ENCODE measurements at regions not wholly inside any gene's neighbourhood (a gene's known extent, or its start where the extent isn't known, plus 50 kb on each side); places are given as distances from the start of the nearest gene placed in this dataset.

GRCh38 chr13:70894258-70894657, 786.0 kb upstream of the KLHL1 start:
- DNase-seq (ENCODE audit: low read depth in 1 of 2, low spot score in 1 of 2) (no peak), ATAC-seq (no peak), FAIRE-seq (no peak)
- ChIA-PET CTCF (no interaction called here), POLR2A (no interaction called here)
- 7% methylated on average over 1 of the region's 1 CpG for WGBS (ENCODE audit: missing lambda C conversion rate)
- no peak for TF ChIP-seq CHD4 (IDR thresholded peaks at IDR 0.05; ENCODE audit: borderline replicate concordance)
- no peak for TF ChIP-seq RNF2 (IDR thresholded peaks at IDR 0.05; ENCODE audit: borderline replicate concordance, low read depth)
- no peak for TF ChIP-seq TFCP2L1 (CRISPR knock-in tag; IDR thresholded peaks at IDR 0.05)
- no peak for TF ChIP-seq RAD21 (conservative IDR thresholded peaks at IDR 0.05 in 1 of 2, IDR thresholded peaks at IDR 0.05 in 1 of 2)
- TF ChIP-seq HEYL (CRISPR knock-in tag; IDR thresholded peaks at IDR 0.05) = no peak
- no peak for TF ChIP-seq JUN (IDR thresholded peaks at IDR 0.05)
- TF ChIP-seq NPAS2 (CRISPR knock-in tag; IDR thresholded peaks at IDR 0.05; ENCODE audit: borderline replicate concordance) = no peak
- no peak for TF ChIP-seq TP53 (CRISPR knock-in tag; IDR thresholded peaks at IDR 0.05)
- TF ChIP-seq HMGXB4 (CRISPR knock-in tag; IDR thresholded peaks at IDR 0.05; ENCODE audit: borderline replicate concordance) = no peak
- no peak for TF ChIP-seq POLR2A (IDR thresholded peaks at IDR 0.05; ENCODE audit: low read length)
- Histone ChIP-seq H3K4me2 (no peak overlapping the region), H3K4me3 (no peak overlapping the region), H3K9me3 (no peaks in the 10 kb centered on the region), H3K4me1 (no peaks in the 10 kb centered on the region), H3K27ac (no peak overlapping the region)

GRCh38 chr13:70893832-70894231, 785.6 kb upstream of the KLHL1 start:
- ATAC-seq (no peak), FAIRE-seq (no peak)

GRCh38 chr13:70890289-70890688, 782.0 kb upstream of the KLHL1 start:
- no peak overlapping the region for H3K4me3 ChIP-seq
- ChIA-PET CTCF (interaction anchor here (0.5 kb wide), 1 partner anchor 1490 kb away, joined by 3 read pairs; no protein-coding TSS in a partner anchor), POLR2A (no interaction called here)
- H3K9me3 ChIP-seq = no peaks in the 10 kb centered on the region
- no peaks in the 10 kb centered on the region for H3K4me1 ChIP-seq
- no peak for ATAC-seq
- no peak for FAIRE-seq
- no peak overlapping the region for H3K27ac ChIP-seq
- no peak overlapping the region for H3K4me2 ChIP-seq
- TF ChIP-seq TFCP2L1 (CRISPR knock-in tag; IDR thresholded peaks at IDR 0.05) = no peak
- TF ChIP-seq PBX3 (IDR thresholded peaks at IDR 0.05) = no peak
- no peak for TF ChIP-seq ATOH8 (CRISPR knock-in tag; IDR thresholded peaks at IDR 0.05; ENCODE audit: low read depth)
- TF ChIP-seq CBX2 (IDR thresholded peaks at IDR 0.05; ENCODE audit: borderline replicate concordance, low read depth) = no peak
- TF ChIP-seq GATA3 (IDR thresholded peaks at IDR 0.05; ENCODE audit: borderline replicate concordance) = no peak
- no peak for TF ChIP-seq ZFP36 (IDR thresholded peaks at IDR 0.05; ENCODE audit: borderline replicate concordance, partially characterized antibody)
- no peak for TF ChIP-seq MAZ (IDR thresholded peaks at IDR 0.05; ENCODE audit: borderline replicate concordance, low read depth, low read length)
- TF ChIP-seq POLR2A (IDR thresholded peaks at IDR 0.05; ENCODE audit: low read length) = no peak
- no peak for DNase-seq (ENCODE audit: low read depth in 1 of 2, low spot score in 1 of 2)

More at GRCh38 chr13:70893832-70894231, 785.6 kb upstream of the KLHL1 start:
- no peak for TF ChIP-seq CBX8 (IDR thresholded peaks at IDR 0.05)
- TF ChIP-seq ZSCAN20 (CRISPR knock-in tag; IDR thresholded peaks at IDR 0.05) = no peak
- no peak for TF ChIP-seq RARB (CRISPR knock-in tag; IDR thresholded peaks at IDR 0.05)
- no peak for TF ChIP-seq POLR2A (IDR thresholded peaks at IDR 0.05; ENCODE audit: low read length)
- TF ChIP-seq FOXS1 (CRISPR knock-in tag; IDR thresholded peaks at IDR 0.05) = no peak
- TF ChIP-seq USF2 (IDR thresholded peaks at IDR 0.05) = no peak
- no peak for TF ChIP-seq E2F6 (IDR thresholded peaks at IDR 0.05; ENCODE audit: borderline replicate concordance, low read depth)
- TF ChIP-seq JUNB (IDR thresholded peaks at IDR 0.05) = no peak
- TF ChIP-seq KDM5A (IDR thresholded peaks at IDR 0.05) = no peak
- TF ChIP-seq ESRRA (IDR thresholded peaks at IDR 0.05; ENCODE audit: borderline replicate concordance, low read length) = no peak
- no peak for TF ChIP-seq BCL3 (IDR thresholded peaks at IDR 0.05)
- Histone ChIP-seq H3K4me3 (no peak overlapping the region), H3K4me2 (no peak overlapping the region), H3K27ac (no peak overlapping the region), H3K4me1 (no peaks in the 10 kb centered on the region), H3K9me3 (no peaks in the 10 kb centered on the region)
- ChIA-PET POLR2A (no interaction called here), CTCF (no interaction called here)
- 0% methylated on average over 1 of the region's 1 CpG for WGBS (ENCODE audit: missing lambda C conversion rate)
- no peak for DNase-seq (ENCODE audit: low read depth in 1 of 2, low spot score in 1 of 2)
